Right lobe of liver (tissue), 6 donors: ENCODE measurements at regions not wholly inside any gene's neighbourhood (a gene's known extent, or its start where the extent isn't known, plus 50 kb on each side); places are given as distances from the start of the nearest gene placed in this dataset.

Experiments used
- ATAC-seq, 4 donors: fragments of 200-7000 bp; cut with Tn5 transposase; one replicate each; pipeline ENCODE4 v1.9.1; 2020; ENCODE audit warnings: mild to moderate bottlenecking in 4 of 4, moderate library complexity in 4 of 4
- DNase-seq, 3 donors: peaks; one replicate each; pipeline ENCODE4 v3.0.0-alpha.2; 2020
- H3K27ac ChIP-seq, 3 donors: fragments of 200-600 bp; one replicate each; pipeline ENCODE4 v1.8.0; 2022
- H3K27me3 ChIP-seq, 2 donors: fragments of 200-600 bp; one replicate each; pipeline ENCODE4 v1.8.0; 2022
- H3K36me3 ChIP-seq, 4 donors: fragments of 200-600 bp; sonication (generic) in 1 of 4; one replicate each; pipeline versions ENCODE4 v1.5.1 to v1.8.0; 2017 to 2022; ENCODE audit warnings: control low read depth in 1 of 4
- H3K4me1 ChIP-seq, 4 donors: fragments of 200-600 bp; sonication (generic) in 1 of 4; one replicate each; pipeline versions ENCODE4 v1.5.1 to v1.8.0; 2017 to 2022; ENCODE audit warnings: control low read depth in 1 of 4
- H3K4me3 ChIP-seq, 3 donors: fragments of 200-600 bp; one replicate each; pipeline ENCODE4 v1.8.0; 2022
- H3K9me3 ChIP-seq, 4 donors: fragments of 200-600 bp; sonication (generic) in 1 of 4; one replicate each; pipeline versions ENCODE4 v1.5.1 to v1.8.0; 2017 to 2022; ENCODE audit warnings: control low read depth in 1 of 4
- CTCF ChIP-seq, 4 donors: fragments of 200-600 bp in 3 of 4; fragments of 450-650 bp in 1 of 4; IDR thresholded peaks; one replicate each; pipeline versions ENCODE4 v1.5.1 to v1.8.0; 2016 to 2022; ENCODE audit warnings: antibody characterized with exemption in 4 of 4, mild to moderate bottlenecking in 2 of 4
- POLR2A ChIP-seq: fragments of 450-650 bp; IDR thresholded peaks from one replicate; pipeline ENCODE4 v1.6.1; 2017; ENCODE audit warnings: antibody characterized with exemption, mild to moderate bottlenecking
- WGBS: methylation state at CpG from one replicate; pipeline ENCODE4 v1.1.6; 2018; ENCODE audit warnings: low coverage, low lambda C conversion rate; ENCODE audit not compliant: insufficient coverage; ENCODE audit errors: missing lambda C conversion rate; 5-methylcytosine and 5-hydroxymethylcytosine counted together
- intact Hi-C, 2 donors: fragments of 100-400 bp; cut with DNase I; formaldehyde crosslinking; loops; one replicate each; pipeline versions ENCODE4 v1.11.2 to v1.14.1; 2022
- donor health status: DM: no; HTN: yes; CAD: no.
- donor health status: DM: no; HTN: no; CAD: no.
- donor health status: DM: no; HTN: no; CAD: no.
- donor health status: DM: no; HTN: yes; CAD: no.
- donor health status: DM: no; HTN: yes; CAD: no.

GRCh38 chr9:110068212-110068611 lies 139.7 kb downstream of the C9orf152 start:
- no peaks in the 10 kb centered on the region for H3K9me3 ChIP-seq
- intact Hi-C loops = no loop called here
- no peaks in the 10 kb centered on the region for H3K36me3 ChIP-seq
- H3K27me3 ChIP-seq = no peaks in the 10 kb centered on the region
- no peak for TF ChIP-seq CTCF (IDR thresholded peaks at IDR 0.05)
- TF ChIP-seq POLR2A = no peak
- ATAC-seq (no peak), DNase-seq (no peak)
- peaks cover 0 to 18% (median 0%) of the 10 kb centered on the region in 4 donors for H3K4me1 ChIP-seq
- H3K27ac ChIP-seq = no peak overlapping the region
- no peak overlapping the region for H3K4me3 ChIP-seq

- intact Hi-C loops = no loop called here
- Histone ChIP-seq H3K36me3 (no peaks in the 10 kb centered on the region), H3K27ac (no peak overlapping the region), H3K4me3 (no peak overlapping the region), H3K9me3 (no peaks in the 10 kb centered on the region), H3K4me1 (peaks cover 0 to 20% (median 0%) of the 10 kb centered on the region in 4 donors), H3K27me3 (no peaks in the 10 kb centered on the region)
- ATAC-seq = peak; percentile 64 to 87 (median 75)
- TF ChIP-seq CTCF (IDR thresholded peaks at IDR 0.05) = no peak
- TF ChIP-seq POLR2A = no peak
- 68% methylated on average over 12 of the region's 14 CpGs for WGBS
- peak in 1 of 3 donors; percentile 62 for DNase-seq
These were observed 138.4 kb downstream of the C9orf152 start for GRCh38 chr9:110069326-110070248.

GRCh38 chr9:110072597-110073355 lies 135.2 kb downstream of the C9orf152 start:
- 95% methylated on average over 4 of the region's 5 CpGs for WGBS
- Histone ChIP-seq H3K27me3 (no peaks in the 10 kb centered on the region), H3K9me3 (no peaks in the 10 kb centered on the region), H3K27ac (no peak overlapping the region), H3K36me3 (no peaks in the 10 kb centered on the region), H3K4me1 (peaks cover 0 to 4% (median 2%) of the 10 kb centered on the region in 4 donors), H3K4me3 (no peak overlapping the region)
- TF ChIP-seq POLR2A (no peak), CTCF (IDR thresholded peaks at IDR 0.05) (no peak)
- DNase-seq = no peak
- intact Hi-C loops = no loop called here
- no peak for ATAC-seq

- DNase-seq (no peak), ATAC-seq (no peak)
- Histone ChIP-seq H3K27me3 (no peaks in the 10 kb centered on the region), H3K9me3 (no peaks in the 10 kb centered on the region), H3K4me1 (peaks cover 0 to 4% (median 2%) of the 10 kb centered on the region in 4 donors), H3K27ac (no peak overlapping the region), H3K36me3 (no peaks in the 10 kb centered on the region), H3K4me3 (no peak overlapping the region)
- intact Hi-C loops = no loop called here
- TF ChIP-seq POLR2A = no peak
- no peak for TF ChIP-seq CTCF (IDR thresholded peaks at IDR 0.05)
These were observed 134.5 kb downstream of the C9orf152 start for GRCh38 chr9:110073356-110073905.
